Ascending aorta (tissue), 2 donors: ENCODE measurements at regions not wholly inside any gene's neighbourhood (a gene's known extent, or its start where the extent isn't known, plus 50 kb on each side); places are given as distances from the start of the nearest gene placed in this dataset.

Experiments used
- DNase-seq, 2 donors: peaks; one replicate each; pipeline ENCODE4 v3.0.0-alpha.2; 2019; ENCODE audit warnings: low spot score in 2 of 2
- H3K27ac ChIP-seq, 2 donors: fragments of 200-600 bp; sonication (generic); one replicate each; pipeline ENCODE4 v1.5.1; 2016 to 2017; ENCODE audit warnings: mild to moderate bottlenecking in 1 of 2
- H3K27me3 ChIP-seq: fragments of 200-600 bp; sonication (generic); one replicate; pipeline ENCODE4 v1.5.1; 2017
- H3K36me3 ChIP-seq, 2 donors: fragments of 200-600 bp; sonication (generic); one replicate each; pipeline ENCODE4 v1.5.1; 2016
- H3K4me1 ChIP-seq, 2 donors: fragments of 200-600 bp; sonication (generic); one replicate each; pipeline ENCODE4 v1.5.1; 2016 to 2017; ENCODE audit warnings: mild to moderate bottlenecking in 1 of 2
- H3K4me3 ChIP-seq, 2 donors: fragments of 200-600 bp; sonication (generic); one replicate each; pipeline ENCODE4 v1.5.1; 2016 to 2017; ENCODE audit warnings: mild to moderate bottlenecking in 1 of 2
- H3K9me3 ChIP-seq, 2 donors: fragments of 200-600 bp; sonication (generic); one replicate each; pipeline ENCODE4 v1.5.1; 2016
- intact Hi-C: fragments of 100-400 bp; cut with DNase I; formaldehyde crosslinking; loops from one replicate; pipeline ENCODE4 v1.15.1; 2023
- TF ChIP-seq, protein P1 (sequence below), 3 experiments: fragments of 200-600 bp in 2 of 3; fragments of 450-650 bp in 1 of 3; sonication (generic) in 2 of 3; IDR thresholded peaks; one replicate each; pipeline ENCODE4 v1.5.1; 2016 to 2019; ENCODE audit warnings: antibody characterized with exemption in 3 of 3, mild to moderate bottlenecking in 1 of 3, moderate library complexity in 1 of 3

GRCh38 chr5:121758615-121759014, 93.1 kb upstream of the FTMT start:
- Histone ChIP-seq H3K4me3 (no peak overlapping the region), H3K27ac (no peak overlapping the region), H3K9me3 (no peaks in the 10 kb centered on the region), H3K4me1 (no peaks in the 10 kb centered on the region), H3K36me3 (no peaks in the 10 kb centered on the region), H3K27me3 (no peaks in the 10 kb centered on the region)
- intact Hi-C loops, result no loop called here
- TF ChIP-seq, protein P1, sequence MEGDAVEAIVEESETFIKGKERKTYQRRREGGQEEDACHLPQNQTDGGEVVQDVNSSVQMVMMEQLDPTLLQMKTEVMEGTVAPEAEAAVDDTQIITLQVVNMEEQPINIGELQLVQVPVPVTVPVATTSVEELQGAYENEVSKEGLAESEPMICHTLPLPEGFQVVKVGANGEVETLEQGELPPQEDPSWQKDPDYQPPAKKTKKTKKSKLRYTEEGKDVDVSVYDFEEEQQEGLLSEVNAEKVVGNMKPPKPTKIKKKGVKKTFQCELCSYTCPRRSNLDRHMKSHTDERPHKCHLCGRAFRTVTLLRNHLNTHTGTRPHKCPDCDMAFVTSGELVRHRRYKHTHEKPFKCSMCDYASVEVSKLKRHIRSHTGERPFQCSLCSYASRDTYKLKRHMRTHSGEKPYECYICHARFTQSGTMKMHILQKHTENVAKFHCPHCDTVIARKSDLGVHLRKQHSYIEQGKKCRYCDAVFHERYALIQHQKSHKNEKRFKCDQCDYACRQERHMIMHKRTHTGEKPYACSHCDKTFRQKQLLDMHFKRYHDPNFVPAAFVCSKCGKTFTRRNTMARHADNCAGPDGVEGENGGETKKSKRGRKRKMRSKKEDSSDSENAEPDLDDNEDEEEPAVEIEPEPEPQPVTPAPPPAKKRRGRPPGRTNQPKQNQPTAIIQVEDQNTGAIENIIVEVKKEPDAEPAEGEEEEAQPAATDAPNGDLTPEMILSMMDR (IDR thresholded peaks at IDR 0.05), result no peak
- no peak for DNase-seq

GRCh38 chr5:121762426-121762825, 89.3 kb upstream of the FTMT start:
- intact Hi-C loops, result no loop called here
- no peak for DNase-seq

GRCh38 chr5:121763665-121764064, 88.0 kb upstream of the FTMT start:
- Histone ChIP-seq H3K4me1 (no peaks in the 10 kb centered on the region), H3K27me3 (no peaks in the 10 kb centered on the region), H3K36me3 (no peaks in the 10 kb centered on the region), H3K27ac (no peak overlapping the region), H3K4me3 (no peak overlapping the region), H3K9me3 (no peaks in the 10 kb centered on the region)
- no peak for DNase-seq
- intact Hi-C loops, result no loop called here
- TF ChIP-seq, protein P1 (IDR thresholded peaks at IDR 0.05), result no peak

More at GRCh38 chr5:121762426-121762825, 89.3 kb upstream of the FTMT start:
- Histone ChIP-seq H3K4me1 (no peaks in the 10 kb centered on the region), H3K27ac (no peak overlapping the region), H3K9me3 (no peaks in the 10 kb centered on the region), H3K36me3 (no peaks in the 10 kb centered on the region), H3K4me3 (no peak overlapping the region), H3K27me3 (no peaks in the 10 kb centered on the region)
- TF ChIP-seq, protein P1 (IDR thresholded peaks at IDR 0.05), result no peak

- no peaks in the 10 kb centered on the region for H3K9me3 ChIP-seq
- no peaks in the 10 kb centered on the region for H3K4me1 ChIP-seq
- H3K36me3 ChIP-seq, result no peaks in the 10 kb centered on the region
- DNase-seq, result no peak
- no peaks in the 10 kb centered on the region for H3K27me3 ChIP-seq
- intact Hi-C loops, result no loop called here
- H3K27ac ChIP-seq, result no peak overlapping the region
- TF ChIP-seq, protein P1 (IDR thresholded peaks at IDR 0.05), result no peak
- H3K4me3 ChIP-seq, result no peak overlapping the region
Observed at GRCh38 chr5:121780406-121780805, 71.3 kb upstream of the FTMT start.

DNA sequence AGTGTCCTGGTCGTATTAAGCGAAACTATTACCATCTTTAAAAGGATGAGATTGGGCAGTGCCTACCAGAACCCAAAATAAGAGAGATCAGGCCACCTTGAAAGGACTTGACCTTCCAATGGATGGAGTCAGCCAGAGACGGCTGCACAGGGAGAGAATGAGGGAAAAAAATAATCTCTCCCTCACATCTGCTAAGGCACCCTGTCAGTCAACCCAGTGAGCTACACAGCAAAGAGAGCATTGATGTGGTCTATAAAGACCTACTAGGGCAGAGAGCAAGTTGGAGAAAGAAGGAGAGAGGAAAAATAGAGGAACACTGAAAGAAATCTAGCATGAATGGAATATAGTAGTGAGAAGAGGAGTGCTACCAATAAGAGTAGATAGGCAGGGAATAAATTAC, 68.0 kb upstream of the FTMT start:
- Histone ChIP-seq H3K4me3 (no peak overlapping the region), H3K27ac (no peak overlapping the region), H3K36me3 (no peaks in the 10 kb centered on the region), H3K9me3 (no peaks in the 10 kb centered on the region), H3K4me1 (no peaks in the 10 kb centered on the region), H3K27me3 (no peaks in the 10 kb centered on the region)
- no peak for DNase-seq
- TF ChIP-seq, protein P1 (IDR thresholded peaks at IDR 0.05), result no peak
- intact Hi-C loops, result no loop called here

DNA sequence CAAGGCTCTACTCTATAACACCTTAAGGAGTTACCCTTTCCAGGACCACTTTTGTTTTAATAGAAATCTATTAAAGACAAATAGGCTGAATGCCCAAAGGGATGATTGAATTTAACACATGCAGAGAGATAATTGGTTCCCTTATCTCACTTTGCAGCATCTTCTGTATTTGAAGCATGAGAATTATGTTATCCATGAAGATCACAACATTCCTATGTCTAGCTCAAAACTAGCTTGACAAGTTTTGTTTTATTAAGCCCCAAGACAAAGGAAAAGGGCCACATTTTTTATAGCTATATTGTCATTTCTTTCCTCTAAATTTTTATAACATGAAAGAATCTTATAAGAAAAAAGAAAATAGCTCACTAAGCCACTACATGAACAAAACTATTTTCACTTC, 57.9 kb upstream of the FTMT start:
- intact Hi-C loops, result no loop called here
- Histone ChIP-seq H3K36me3 (no peaks in the 10 kb centered on the region), H3K27me3 (no peaks in the 10 kb centered on the region), H3K4me1 (no peaks in the 10 kb centered on the region), H3K4me3 (no peak overlapping the region), H3K27ac (no peak overlapping the region), H3K9me3 (no peaks in the 10 kb centered on the region)
- TF ChIP-seq, protein P1 (IDR thresholded peaks at IDR 0.05), result no peak
- DNase-seq, result no peak
